ENCODE measurements at regions not wholly inside any gene's neighbourhood (a gene's known extent, or its start where the extent isn't known, plus 50 kb on each side); places are given as distances from the start of the nearest gene placed in this dataset.

GRCh38 chr11:112537026-112537425 lies 276.4 kb upstream of the PLET1 start:
- no peak overlapping the region for H2BK120ac ChIP-seq (replicated peaks; ENCODE audit: low read depth, low read length)
- no peak overlapping the region for H3K4ac ChIP-seq (replicated peaks; ENCODE audit: insufficient read length, low read depth, low read length)
- POLR2A ChIA-PET (ENCODE audit: partially characterized antibody) = interaction anchor here (0.8 to 0.9 kb wide), 2 partner anchors 13 to 21 kb away, joined by 3 read pairs; no protein-coding TSS in a partner anchor
- no peak overlapping the region for H3K23ac ChIP-seq (ENCODE audit: insufficient read length)
- H3K56ac ChIP-seq (replicated peaks; ENCODE audit: insufficient read length, low read depth, low read length) = no peak overlapping the region
- 88% methylated on average over 1 of the region's 1 CpG; no CpG with 5 or more reads in 1 of the 2 experiments for WGBS, 2 experiments (ENCODE audit: extremely low coverage in 1 of 2, insufficient coverage in 1 of 2, insufficient read length in 1 of 2, insufficient replicate concordance in 2 of 2, low coverage in 1 of 2, low lambda C conversion rate in 2 of 2, missing lambda C conversion rate in 1 of 2)
- H4K8ac ChIP-seq (ENCODE audit: extremely low read depth, insufficient read depth, low read length) = no peak overlapping the region
- no peak overlapping the region for H2AK5ac ChIP-seq (ENCODE audit: low read depth, low read length)
- no peak for TF ChIP-seq SP2 (IDR thresholded peaks at IDR 0.05; ENCODE audit: low read length)
- TF ChIP-seq SIN3A (conservative IDR thresholded peaks at IDR 0.05 in 1 of 2, IDR thresholded peaks at IDR 0.05 in 1 of 2; ENCODE audit: low read depth in 1 of 2, low read length in 2 of 2) = no peak
- no peak overlapping the region for H2AFZ ChIP-seq (ENCODE audit: low read length)
- H3K4me2 ChIP-seq (ENCODE audit: insufficient read depth in 1 of 2, low read depth in 2 of 2, low read length in 2 of 2) = no peak overlapping the region
- CTCF ChIA-PET (ENCODE audit: partially characterized antibody) = interaction anchor here (0.8 to 4.9 kb wide), 5 partner anchors 11 to 97 kb away, joined by 3 to 28 read pairs (median 3); no protein-coding TSS in a partner anchor
- H4K91ac ChIP-seq (replicated peaks; ENCODE audit: insufficient read length, low read length) = no peak overlapping the region
- no peak overlapping the region for H3K9ac ChIP-seq (replicated peaks in 1 of 4; ENCODE audit: extremely low read depth in 1 of 4, low read depth in 3 of 4, low read length in 3 of 4)
- no peak overlapping the region for H2BK15ac ChIP-seq (ENCODE audit: low read length)
- no peak overlapping the region for H2BK12ac ChIP-seq (ENCODE audit: low read depth, low read length)
- no peak overlapping the region for H2BK20ac ChIP-seq (ENCODE audit: low read length)
- FAIRE-seq (no peak), DNase-seq (ENCODE audit: low read depth in 1 of 2, low spot score in 2 of 2) (no peak)
- no peaks in the 10 kb centered on the region for H3K79me1 ChIP-seq (ENCODE audit: low read depth, low read length)
- H3K14ac ChIP-seq (ENCODE audit: insufficient read length) = no peak overlapping the region
- H3K79me2 ChIP-seq (ENCODE audit: control insufficient read depth in 1 of 2, insufficient read depth in 2 of 2, low read length in 2 of 2) = no peaks in the 10 kb centered on the region
- no peaks in the 10 kb centered on the region for H4K20me1 ChIP-seq (replicated peaks in 1 of 2; ENCODE audit: control insufficient read depth in 1 of 2, insufficient read depth in 2 of 2, low read length in 2 of 2)
- H3K23me2 ChIP-seq (ENCODE audit: low read depth, low read length) = no peaks in the 10 kb centered on the region
- H4K5ac ChIP-seq (ENCODE audit: insufficient read length, low read depth, low read length) = no peak overlapping the region
- no peak overlapping the region for H3K4me3 ChIP-seq (ENCODE audit: extremely low read depth in 1 of 4, insufficient read depth in 2 of 4, low read depth in 3 of 4, low read length in 4 of 4)
- peaks cover 5 to 10% of the 10 kb centered on the region in 2 experiments; a peak in 3 of 4 replicates for H3K9me3 ChIP-seq (ENCODE audit: insufficient read depth in 2 of 2, low read depth in 1 of 2, low read length in 1 of 2)
- H3K27ac ChIP-seq (ENCODE audit: low read depth, low read length) = no peak overlapping the region
- no peaks in the 10 kb centered on the region for H3K36me3 ChIP-seq (ENCODE audit: control insufficient read depth in 2 of 4, insufficient read depth in 4 of 4, low read length in 3 of 4)
- no peaks in the 10 kb centered on the region; a peak in 1 of 7 replicates for H3K4me1 ChIP-seq (replicated peaks in 1 of 4; ENCODE audit: control insufficient read depth in 3 of 4, insufficient read depth in 4 of 4, low read length in 3 of 4)
- no peak overlapping the region for H2BK5ac ChIP-seq (ENCODE audit: low read depth, low read length)
- no peaks in the 10 kb centered on the region; a peak in 1 of 7 replicates for H3K27me3 ChIP-seq (replicated peaks in 1 of 4; ENCODE audit: control insufficient read depth in 3 of 4, extremely low read depth in 1 of 4, insufficient read depth in 3 of 4, low read length in 3 of 4)
- H3K18ac ChIP-seq (ENCODE audit: extremely low read depth, low read length) = no peak overlapping the region

Measured in H1 (cell line).